Adrenal gland (tissue), 9 donors: ENCODE measurements at regions not wholly inside any gene's neighbourhood (a gene's known extent, or its start where the extent isn't known, plus 50 kb on each side); places are given as distances from the start of the nearest gene placed in this dataset.

Experiments used
- DNase-seq, 7 donors: peaks; one replicate each; pipeline ENCODE4 v3.0.0-alpha.2; 2019 to 2020
- H3K27ac ChIP-seq, 5 donors: fragments of 200-600 bp; sonication (generic) in 4 of 5; 1 replicate in 3 of 5; 2 replicates in 2 of 5; pipeline versions ENCODE4 v1.5.1 to v1.8.0; 2016 to 2020; ENCODE audit warnings: mild to moderate bottlenecking in 1 of 5
- H3K27me3 ChIP-seq: fragments of 200-600 bp; 2 replicates; pipeline ENCODE4 v1.8.0; 2021
- H3K36me3 ChIP-seq, 2 donors: fragments of 200-600 bp; replicated peaks in 1 of 2; 1 replicate in 1 of 2; 2 replicates in 1 of 2; pipeline versions ENCODE4 v1.5.1 to v1.8.0; 2018 to 2022
- H3K4me1 ChIP-seq, 2 donors: fragments of 200-600 bp; replicated peaks in 1 of 2; 1 replicate in 1 of 2; 2 replicates in 1 of 2; pipeline versions ENCODE4 v1.5.1 to v1.8.0; 2018 to 2021
- H3K4me3 ChIP-seq, 4 donors: fragments of 200-600 bp; sonication (generic) in 3 of 4; one replicate each; pipeline ENCODE4 v1.5.1; 2016 to 2018
- H3K9me3 ChIP-seq, 3 donors: fragments of 200-600 bp; sonication (generic) in 1 of 3; replicated peaks in 1 of 3; 1 replicate in 2 of 3; 2 replicates in 1 of 3; pipeline versions ENCODE4 v1.5.1 to v1.8.0; 2016 to 2021
- POLR2A ChIP-seq, 2 donors: fragments of 450-650 bp; IDR thresholded peaks; one replicate each; pipeline ENCODE4 v1.6.1; 2017; ENCODE audit warnings: antibody characterized with exemption in 2 of 2, mild to moderate bottlenecking in 2 of 2, moderate library complexity in 1 of 2
- WGBS, 4 donors: extraction: QIAGEN DNeasy Blood & Tissue Kit in 2 of 4; methylation state at CpG; one replicate each; pipeline versions ENCODE4 v1.1.5 to v1.1.7; 2013 to 2017; 5-methylcytosine and 5-hydroxymethylcytosine counted together
- intact Hi-C, 2 donors: fragments of 100-400 bp; cut with DNase I; formaldehyde crosslinking; loops; one replicate each; pipeline versions ENCODE4 v1.14.1 to v1.15.0; 2022 to 2023
- TF ChIP-seq, protein P1 (sequence below), 6 experiments: fragments of 450-650 bp in 4 of 6; fragments of 200-600 bp in 2 of 6; sonication (generic) in 1 of 6; IDR thresholded peaks; 1 replicate in 5 of 6; 2 replicates in 1 of 6; pipeline versions ENCODE4 v1.5.1 to v1.8.0; 2016 to 2021; ENCODE audit warnings: antibody characterized with exemption in 6 of 6, mild to moderate bottlenecking in 2 of 6, moderate library complexity in 1 of 6
- donor health status: healthy with polysubstance abuse.
- donor health status: Bipolar disorder and iron deficiency.
- donor health status: DM: yes; HTN: yes; CAD: no.
- donor health status: DM: no; HTN: no; CAD: no.
- donor health status: DM: no; HTN: no; CAD: no.

GRCh38 chr18:54023471-54023870 is 201.0 kb downstream of the MBD2 start:
- Histone ChIP-seq H3K4me3 (no peak overlapping the region), H3K27me3 (no peaks in the 10 kb centered on the region), H3K36me3 (no peaks in the 10 kb centered on the region), H3K27ac (no peak overlapping the region), H3K9me3 (no peaks in the 10 kb centered on the region), H3K4me1 (no peaks in the 10 kb centered on the region)
- 69 to 84% (median 79%) methylated on average over 4 of the region's 4 CpGs for WGBS, 4 donors
- no peak for DNase-seq
- TF ChIP-seq, protein P1, sequence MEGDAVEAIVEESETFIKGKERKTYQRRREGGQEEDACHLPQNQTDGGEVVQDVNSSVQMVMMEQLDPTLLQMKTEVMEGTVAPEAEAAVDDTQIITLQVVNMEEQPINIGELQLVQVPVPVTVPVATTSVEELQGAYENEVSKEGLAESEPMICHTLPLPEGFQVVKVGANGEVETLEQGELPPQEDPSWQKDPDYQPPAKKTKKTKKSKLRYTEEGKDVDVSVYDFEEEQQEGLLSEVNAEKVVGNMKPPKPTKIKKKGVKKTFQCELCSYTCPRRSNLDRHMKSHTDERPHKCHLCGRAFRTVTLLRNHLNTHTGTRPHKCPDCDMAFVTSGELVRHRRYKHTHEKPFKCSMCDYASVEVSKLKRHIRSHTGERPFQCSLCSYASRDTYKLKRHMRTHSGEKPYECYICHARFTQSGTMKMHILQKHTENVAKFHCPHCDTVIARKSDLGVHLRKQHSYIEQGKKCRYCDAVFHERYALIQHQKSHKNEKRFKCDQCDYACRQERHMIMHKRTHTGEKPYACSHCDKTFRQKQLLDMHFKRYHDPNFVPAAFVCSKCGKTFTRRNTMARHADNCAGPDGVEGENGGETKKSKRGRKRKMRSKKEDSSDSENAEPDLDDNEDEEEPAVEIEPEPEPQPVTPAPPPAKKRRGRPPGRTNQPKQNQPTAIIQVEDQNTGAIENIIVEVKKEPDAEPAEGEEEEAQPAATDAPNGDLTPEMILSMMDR (IDR thresholded peaks at IDR 0.05) = no peak
- TF ChIP-seq POLR2A (IDR thresholded peaks at IDR 0.05) = no peak
- intact Hi-C loops = no loop called here

- no peak for DNase-seq
- H3K4me3 ChIP-seq = no peak overlapping the region
- H3K27ac ChIP-seq = no peak overlapping the region
- H3K4me1 ChIP-seq = no peaks in the 10 kb centered on the region
- intact Hi-C loops = no loop called here
- no peaks in the 10 kb centered on the region for H3K27me3 ChIP-seq
- H3K9me3 ChIP-seq = no peaks in the 10 kb centered on the region
- H3K36me3 ChIP-seq = no peaks in the 10 kb centered on the region
- TF ChIP-seq, protein P1 (IDR thresholded peaks at IDR 0.05) = no peak
- TF ChIP-seq POLR2A (IDR thresholded peaks at IDR 0.05) = no peak
Measured at GRCh38 chr18:54020966-54021365, 203.5 kb downstream of the MBD2 start.

DNA sequence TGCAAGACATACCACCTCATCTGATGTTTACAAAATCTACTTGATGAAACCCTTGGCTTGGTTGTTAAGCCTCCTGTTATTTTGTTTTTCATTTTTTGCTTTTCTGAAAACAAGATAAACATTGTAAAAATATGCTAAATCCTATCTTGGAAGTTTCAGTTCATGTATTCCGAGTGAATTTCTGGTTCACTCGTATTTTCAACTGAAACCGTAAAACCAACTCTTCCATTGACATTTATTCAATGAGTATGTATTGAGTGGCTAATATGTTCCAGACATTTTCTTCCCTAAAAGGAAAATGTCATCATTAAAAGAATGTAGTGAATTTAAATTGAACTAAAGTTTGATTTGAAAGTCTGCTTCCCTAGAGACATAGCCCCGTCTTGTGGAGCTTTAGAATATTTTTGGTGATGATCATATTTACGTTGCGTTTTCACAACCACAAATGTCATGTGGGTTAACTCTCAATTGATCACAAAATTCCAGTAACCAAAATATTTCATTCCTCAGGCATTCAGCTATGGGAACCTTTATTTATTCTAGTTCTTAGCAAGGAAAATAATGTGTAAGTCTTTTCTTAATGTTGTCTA is 204.2 kb downstream of the MBD2 start:
- 79 to 84% (median 81%) methylated on average over 6 of the region's 6 CpGs for WGBS, 4 donors
- H3K4me1 ChIP-seq = no peaks in the 10 kb centered on the region
- no peaks in the 10 kb centered on the region for H3K9me3 ChIP-seq
- H3K4me3 ChIP-seq = no peak overlapping the region
- TF ChIP-seq, protein P1 (IDR thresholded peaks at IDR 0.05) = no peak
- no peak for TF ChIP-seq POLR2A (IDR thresholded peaks at IDR 0.05)
- no peaks in the 10 kb centered on the region for H3K36me3 ChIP-seq
- intact Hi-C loops = no loop called here
- DNase-seq = no peak
- no peak overlapping the region for H3K27ac ChIP-seq
- no peaks in the 10 kb centered on the region for H3K27me3 ChIP-seq

DNA sequence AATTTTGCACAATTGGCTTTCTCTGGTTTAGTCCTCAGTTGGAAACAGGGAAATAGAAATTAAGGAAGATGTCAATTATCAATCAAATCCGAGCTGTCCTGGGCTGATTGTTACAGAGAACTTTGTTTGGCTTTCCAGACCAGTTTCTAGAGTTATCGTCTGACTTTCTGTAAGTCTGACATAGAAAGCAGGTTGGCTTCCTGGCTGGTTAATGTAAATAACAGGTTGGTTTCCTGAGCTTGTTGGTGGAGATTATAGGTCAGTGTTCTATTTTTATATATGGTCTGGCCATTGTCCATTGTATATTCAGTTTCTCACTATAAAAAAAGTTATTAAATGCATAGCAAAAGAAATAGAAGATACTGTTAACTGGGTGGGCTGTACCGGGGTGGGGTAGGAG is 204.8 kb downstream of the MBD2 start:
- no peaks in the 10 kb centered on the region for H3K4me1 ChIP-seq
- TF ChIP-seq, protein P1 (IDR thresholded peaks at IDR 0.05) = no peak
- TF ChIP-seq POLR2A (IDR thresholded peaks at IDR 0.05) = no peak
- H3K27ac ChIP-seq = no peak overlapping the region
- H3K9me3 ChIP-seq = no peaks in the 10 kb centered on the region
- no peak overlapping the region for H3K4me3 ChIP-seq
- WGBS, 4 donors = 55 to 78% (median 70%) methylated on average over 3 of the region's 3 CpGs
- DNase-seq = no peak
- intact Hi-C loops = no loop called here
- no peaks in the 10 kb centered on the region for H3K36me3 ChIP-seq
- H3K27me3 ChIP-seq = no peaks in the 10 kb centered on the region
